ENCODE measurements at regions not wholly inside any gene's neighbourhood (a gene's known extent, or its start where the extent isn't known, plus 50 kb on each side); places are given as distances from the start of the nearest gene placed in this dataset.

DNA sequence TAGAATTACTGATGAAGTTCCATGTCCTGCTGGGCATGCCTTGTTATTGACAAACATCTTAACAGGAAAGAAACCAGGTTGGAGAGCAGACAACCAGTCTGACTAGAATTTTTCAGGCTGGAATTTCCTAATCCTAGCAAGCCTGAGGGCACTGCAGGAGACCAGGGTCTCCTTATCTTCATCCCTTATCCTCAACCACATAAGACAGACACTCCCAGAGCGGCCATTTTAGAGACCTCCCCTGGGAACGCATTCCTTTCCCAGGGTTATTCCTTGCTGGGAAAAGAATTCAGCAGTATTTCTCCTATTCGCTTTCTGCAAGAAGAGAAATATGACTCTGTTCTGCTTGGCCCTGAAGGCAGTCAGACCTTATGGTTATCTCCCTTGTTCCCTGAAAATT is 803.7 kb downstream of the GRIK2 start:
- TF ChIP-seq CTCF (conservative IDR thresholded peaks at IDR 0.05) (no peak), EZH2 (IDR thresholded peaks at IDR 0.05; ENCODE audit: low read depth) (no peak)
